NCI-H2227 treated with DMSO at 0.1 percent for 48 hours (cell line): ENCODE measurements at regions not wholly inside any gene's neighbourhood (a gene's known extent, or its start where the extent isn't known, plus 50 kb on each side); places are given as distances from the start of the nearest gene placed in this dataset.

Experiments used
- DNase-seq: peaks from one replicate; lab custom pipeline; 2025; lab: John Stamatoyannopoulos, UW

GRCh38 chr5:6195711-6196358, 182.5 kb downstream of the MED10 start:
- DNase-seq = no peak

GRCh38 chr5:6194906-6195612, 183.3 kb downstream of the MED10 start:
- DNase-seq = no peak

- no peak for DNase-seq
These were observed 184.0 kb downstream of the MED10 start for GRCh38 chr5:6194261-6194875.

- no peak for DNase-seq
These were observed 185.0 kb downstream of the MED10 start for GRCh38 chr5:6193310-6193709.

GRCh38 chr5:6190838-6191237, 187.5 kb downstream of the MED10 start:
- DNase-seq = no peak

GRCh38 chr5:6188976-6189375, 189.4 kb downstream of the MED10 start:
- DNase-seq = no peak

GRCh38 chr5:6188344-6188743, 190.0 kb downstream of the MED10 start:
- DNase-seq = no peak

- no peak for DNase-seq
These were observed 190.8 kb downstream of the MED10 start for GRCh38 chr5:6187501-6187900.

GRCh38 chr5:6185574-6185973, 192.8 kb downstream of the MED10 start:
- DNase-seq = no peak

GRCh38 chr5:6184481-6184880, 193.9 kb downstream of the MED10 start:
- DNase-seq = no peak

GRCh38 chr5:6183391-6184390, 194.7 kb downstream of the MED10 start:
- no peak for DNase-seq

- DNase-seq = no peak
These were observed 196.0 kb downstream of the MED10 start for GRCh38 chr5:6182271-6182815.

GRCh38 chr5:6181871-6182270, 196.5 kb downstream of the MED10 start:
- DNase-seq = no peak

GRCh38 chr5:6181147-6181729, 197.1 kb downstream of the MED10 start:
- DNase-seq = no peak

GRCh38 chr5:6180231-6180872, 198.0 kb downstream of the MED10 start:
- no peak for DNase-seq

- no peak for DNase-seq
These were observed 199.4 kb downstream of the MED10 start for GRCh38 chr5:6178846-6179532.

GRCh38 chr5:6177926-6178325, 200.4 kb downstream of the MED10 start:
- no peak for DNase-seq

GRCh38 chr5:6176102-6176693, 202.1 kb downstream of the MED10 start:
- no peak for DNase-seq

- no peak for DNase-seq
These were observed 203.0 kb downstream of the MED10 start for GRCh38 chr5:6175172-6175854.
